ENCODE measurements at regions not wholly inside any gene's neighbourhood (a gene's known extent, or its start where the extent isn't known, plus 50 kb on each side); places are given as distances from the start of the nearest gene placed in this dataset.

GRCh38 chr7:155232911-155233310 lies 64.8 kb upstream of the INSIG1 start:
- no peak for DNase-seq (ENCODE audit: low spot score)
- no peaks in the 10 kb centered on the region for H3K36me3 ChIP-seq (ENCODE audit: control insufficient read depth in 4 of 4, insufficient read depth in 3 of 4, low read depth in 1 of 4, low read length in 3 of 4)

More at GRCh38 chr7:155232911-155233310, 64.8 kb upstream of the INSIG1 start:
- H3K4me1 ChIP-seq (ENCODE audit: control insufficient read depth in 4 of 4, insufficient read depth in 4 of 4, low read length in 3 of 4), result peaks cover 5 to 39% (median 19%) of the 10 kb centered on the region in 4 donors
- TF ChIP-seq NR2F2 (IDR thresholded peaks at IDR 0.05), result no peak
- TF ChIP-seq, protein P1, sequence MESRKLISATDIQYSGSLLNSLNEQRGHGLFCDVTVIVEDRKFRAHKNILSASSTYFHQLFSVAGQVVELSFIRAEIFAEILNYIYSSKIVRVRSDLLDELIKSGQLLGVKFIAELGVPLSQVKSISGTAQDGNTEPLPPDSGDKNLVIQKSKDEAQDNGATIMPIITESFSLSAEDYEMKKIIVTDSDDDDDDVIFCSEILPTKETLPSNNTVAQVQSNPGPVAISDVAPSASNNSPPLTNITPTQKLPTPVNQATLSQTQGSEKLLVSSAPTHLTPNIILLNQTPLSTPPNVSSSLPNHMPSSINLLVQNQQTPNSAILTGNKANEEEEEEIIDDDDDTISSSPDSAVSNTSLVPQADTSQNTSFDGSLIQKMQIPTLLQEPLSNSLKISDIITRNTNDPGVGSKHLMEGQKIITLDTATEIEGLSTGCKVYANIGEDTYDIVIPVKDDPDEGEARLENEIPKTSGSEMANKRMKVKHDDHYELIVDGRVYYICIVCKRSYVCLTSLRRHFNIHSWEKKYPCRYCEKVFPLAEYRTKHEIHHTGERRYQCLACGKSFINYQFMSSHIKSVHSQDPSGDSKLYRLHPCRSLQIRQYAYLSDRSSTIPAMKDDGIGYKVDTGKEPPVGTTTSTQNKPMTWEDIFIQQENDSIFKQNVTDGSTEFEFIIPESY (IDR thresholded peaks at IDR 0.05), result no peak
- TF ChIP-seq HNF4G (IDR thresholded peaks at IDR 0.05), result no peak
- no peak for TF ChIP-seq JUND (IDR thresholded peaks at IDR 0.05)
- TF ChIP-seq GABPA (IDR thresholded peaks at IDR 0.05 in 1 of 2, conservative IDR thresholded peaks at IDR 0.05 in 1 of 2), result no peak
- TF ChIP-seq RXRA (IDR thresholded peaks at IDR 0.05), result no peak
- TF ChIP-seq ATF3 (IDR thresholded peaks at IDR 0.05), result no peak
- TF ChIP-seq HNF4A (conservative IDR thresholded peaks at IDR 0.05), result no peak
- TF ChIP-seq TAF1 (conservative IDR thresholded peaks at IDR 0.05), result no peak
- TF ChIP-seq RAD21 (IDR thresholded peaks at IDR 0.05), result no peak
- TF ChIP-seq SP1 (IDR thresholded peaks at IDR 0.05), result no peak
- TF ChIP-seq FOXA1 (IDR thresholded peaks at IDR 0.05), result no peak
- TF ChIP-seq, protein P2, sequence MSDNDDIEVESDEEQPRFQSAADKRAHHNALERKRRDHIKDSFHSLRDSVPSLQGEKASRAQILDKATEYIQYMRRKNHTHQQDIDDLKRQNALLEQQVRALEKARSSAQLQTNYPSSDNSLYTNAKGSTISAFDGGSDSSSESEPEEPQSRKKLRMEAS (IDR thresholded peaks at IDR 0.05), result no peak
- TF ChIP-seq YY1 (IDR thresholded peaks at IDR 0.05), result no peak
- no peak for TF ChIP-seq CTCF (IDR thresholded peaks at IDR 0.05; ENCODE audit: low read depth, low read length, missing input control)
- TF ChIP-seq EGR1 (IDR thresholded peaks at IDR 0.05; ENCODE audit: low read depth in 2 of 2), result no peak
- no peak for TF ChIP-seq REST (IDR thresholded peaks at IDR 0.05)
- no peaks in the 10 kb centered on the region for H3K27me3 ChIP-seq (ENCODE audit: control insufficient read depth in 4 of 4, insufficient read depth in 4 of 4, low read length in 3 of 4)
- no peaks in the 10 kb centered on the region for H3K9me3 ChIP-seq (ENCODE audit: control insufficient read depth in 4 of 4, low read length in 3 of 4)
- 94% methylated on average over 12 of the region's 12 CpGs for WGBS
- no peak overlapping the region for H3K9ac ChIP-seq (ENCODE audit: low read depth in 1 of 2, low read length in 2 of 2)
- H3K27ac ChIP-seq (ENCODE audit: low read depth in 1 of 2, low read length in 2 of 2), result no peak overlapping the region
- no peak overlapping the region for H3K4me3 ChIP-seq (ENCODE audit: low read depth in 1 of 3, low read length in 3 of 3)
